HS-5 (cell line): ENCODE measurements at regions not wholly inside any gene's neighbourhood (a gene's known extent, or its start where the extent isn't known, plus 50 kb on each side); places are given as distances from the start of the nearest gene placed in this dataset.
A peak's percentile ranks its signal among the peaks of the same experiment; 100 is the strongest.

Source experiments
- DNase-seq: peaks from one replicate; pipeline ENCODE4 v3.0.0-alpha.2; 2012; ENCODE audit warnings: low read depth

DNA sequence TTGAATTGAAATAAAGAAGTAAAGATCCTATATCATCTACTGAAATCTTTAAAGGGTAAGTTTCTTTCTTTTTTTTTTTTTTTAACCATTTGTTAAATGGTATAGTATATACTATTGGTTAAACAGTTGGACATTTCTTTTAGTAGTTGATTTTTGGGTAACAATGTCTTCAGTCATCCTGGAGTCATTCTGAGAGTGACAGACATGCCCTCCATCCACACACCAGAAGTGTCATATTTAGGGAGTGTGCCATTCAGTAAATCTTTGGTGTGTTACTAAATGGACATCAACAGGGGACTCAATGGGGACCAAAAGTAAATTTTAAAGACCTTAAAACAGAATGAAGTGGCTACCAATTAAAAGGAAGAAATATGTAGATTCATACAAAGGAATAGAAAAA is 50.8 kb upstream of the SLC39A10 start:
- DNase-seq = no peak

DNA sequence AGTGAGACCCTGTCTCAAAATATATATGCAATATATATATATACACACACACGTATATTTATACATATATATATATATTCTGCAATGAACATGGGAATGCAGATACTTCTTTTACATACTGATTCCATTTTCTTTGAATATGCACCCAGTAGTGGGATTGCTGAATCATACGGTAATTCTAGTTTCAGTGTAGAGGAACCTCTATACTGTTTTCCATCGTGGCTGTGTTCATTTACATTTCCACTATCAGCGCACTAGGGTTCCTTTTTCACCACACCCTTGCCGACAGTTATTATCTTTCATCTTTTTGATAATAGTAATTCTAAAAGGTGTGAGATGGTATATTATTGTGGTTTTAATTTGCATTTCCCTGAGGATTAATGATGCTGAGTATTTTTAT is 52.3 kb upstream of the SLC39A10 start:
- DNase-seq = no peak

DNA sequence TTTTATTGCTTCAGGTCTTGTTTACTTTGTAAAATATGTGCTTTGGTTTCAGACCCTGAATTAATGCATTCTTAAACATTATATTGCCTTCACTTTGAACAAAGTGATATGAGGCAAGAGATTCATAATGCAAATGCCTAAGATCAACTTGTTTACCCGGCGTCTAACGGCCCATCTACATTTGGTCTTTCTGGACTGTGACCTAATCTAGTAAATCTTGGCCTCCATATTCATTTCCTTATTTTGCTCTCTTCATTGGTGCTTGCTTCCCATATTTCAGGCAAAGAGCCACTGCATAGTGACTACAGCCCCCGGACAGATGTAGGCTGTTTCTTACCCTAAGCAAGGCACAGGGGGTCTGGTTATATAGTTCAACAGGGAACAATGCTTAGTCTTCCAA is 53.0 kb upstream of the SLC39A10 start:
- DNase-seq = no peak

DNA sequence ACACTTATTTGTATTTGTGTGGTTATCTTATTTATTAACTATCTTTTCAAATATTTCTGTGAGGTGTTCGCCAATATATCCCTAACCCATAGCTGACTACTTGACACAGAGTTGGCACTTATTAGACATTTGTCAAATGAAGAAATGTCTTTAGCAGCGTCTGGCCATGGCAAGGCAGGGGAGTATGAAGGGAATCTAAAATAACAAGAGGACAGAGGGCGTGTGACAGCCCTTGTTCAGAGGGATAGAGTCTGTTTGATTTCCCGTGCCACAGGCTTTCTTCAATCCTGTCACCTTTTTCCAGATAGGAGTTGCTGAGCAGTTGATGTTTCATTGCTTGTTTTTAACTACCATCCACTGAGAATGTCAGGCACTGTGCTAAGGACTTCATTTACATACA is 53.6 kb upstream of the SLC39A10 start:
- no peak for DNase-seq

DNA sequence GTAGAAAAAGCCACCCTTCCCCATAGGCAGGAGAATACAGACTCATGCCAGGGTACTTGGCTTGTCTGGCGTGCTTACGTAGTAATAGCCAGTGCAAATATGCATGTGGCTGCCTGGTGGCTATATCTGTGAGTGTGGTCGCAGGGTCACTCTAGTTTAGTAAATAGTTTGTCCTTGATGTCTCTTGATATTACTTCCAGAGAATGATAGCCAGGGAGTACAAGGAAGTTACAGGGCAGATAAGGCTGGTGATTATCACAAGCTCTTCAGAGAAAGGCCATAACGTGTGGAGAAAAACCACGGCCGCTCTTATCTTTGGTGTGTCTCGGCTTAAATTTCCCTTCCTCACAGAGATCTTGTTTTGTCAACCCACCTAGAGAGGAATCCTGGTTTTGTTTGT is 54.3 kb upstream of the SLC39A10 start:
- no peak for DNase-seq

DNA sequence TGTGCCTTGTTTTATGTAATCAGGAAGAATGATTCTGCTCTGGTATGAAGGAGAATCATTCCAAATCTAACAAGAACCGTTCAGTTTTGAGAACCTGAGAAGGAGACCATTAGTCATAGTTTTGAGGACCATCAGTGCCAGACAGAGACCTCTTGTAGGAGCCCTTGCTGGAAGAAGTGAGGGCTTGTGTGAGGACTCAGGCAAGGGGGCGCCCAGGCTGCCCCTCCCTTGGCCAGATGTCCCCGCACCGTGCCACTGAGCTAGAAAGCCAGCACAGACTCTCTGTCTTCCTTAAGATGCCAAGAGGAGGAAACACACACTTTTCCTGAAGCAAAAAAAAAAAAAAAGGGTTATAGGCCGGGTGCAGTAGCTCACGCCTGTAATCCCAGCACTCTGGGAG is 55.7 kb upstream of the SLC39A10 start:
- no peak for DNase-seq

DNA sequence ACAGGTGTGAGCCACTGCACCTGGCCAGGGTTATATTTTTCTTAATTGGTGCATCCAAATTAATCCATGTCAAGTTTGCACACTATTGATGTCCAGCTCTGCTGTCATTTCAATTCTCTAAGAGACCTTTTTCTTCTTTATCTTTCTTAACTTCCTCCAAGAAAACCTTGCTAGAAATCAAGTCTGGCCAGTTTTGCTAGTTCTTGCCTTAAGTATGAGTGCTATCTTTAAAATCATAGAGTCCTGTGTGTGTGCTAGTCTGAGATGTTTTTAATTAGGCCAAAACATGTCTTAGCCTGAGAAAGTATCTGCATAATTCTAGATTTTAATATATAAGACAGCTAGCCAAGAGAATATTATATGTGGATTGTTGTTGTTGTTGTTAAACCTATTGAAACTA is 56.2 kb upstream of the SLC39A10 start:
- DNase-seq = no peak

DNA sequence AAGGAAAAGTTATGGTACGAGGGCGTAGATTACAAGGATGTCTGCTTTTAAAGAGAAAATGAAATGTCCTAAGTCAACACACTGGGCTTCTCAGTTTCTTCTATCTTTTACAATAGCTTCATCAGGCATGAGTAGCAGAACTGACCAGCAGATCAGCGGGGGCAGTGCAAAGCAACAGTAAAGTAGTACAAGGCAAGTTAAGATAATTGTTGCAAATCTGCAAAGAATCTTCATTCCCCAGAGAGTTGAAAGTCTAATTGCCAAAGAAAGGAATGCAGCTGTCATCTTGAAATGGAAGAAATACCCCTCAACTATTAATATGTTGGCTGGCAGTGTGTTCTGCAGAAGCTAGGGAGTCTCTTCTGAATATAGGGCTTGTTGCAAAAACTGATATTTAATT is 60.2 kb upstream of the SLC39A10 start:
- no peak for DNase-seq

DNA sequence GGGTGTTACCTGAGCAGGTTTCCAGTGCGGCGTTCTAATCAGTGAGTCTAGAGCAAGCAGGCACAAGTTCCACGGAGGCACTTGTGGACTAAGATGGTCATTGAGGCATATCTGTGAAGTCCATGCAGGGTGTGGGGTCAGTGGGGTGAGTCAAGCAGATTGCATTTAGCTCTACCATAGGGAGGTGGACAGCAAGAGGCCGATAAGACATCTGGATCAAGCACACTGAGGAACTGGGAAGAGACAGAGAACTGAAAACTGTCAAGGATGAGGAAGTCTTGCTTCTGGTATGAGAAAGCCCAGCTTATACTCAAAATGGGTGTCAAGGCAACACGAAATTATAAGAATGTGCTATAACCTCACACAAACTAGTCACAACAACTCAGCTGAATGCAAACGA is 61.2 kb upstream of the SLC39A10 start:
- no peak for DNase-seq

DNA sequence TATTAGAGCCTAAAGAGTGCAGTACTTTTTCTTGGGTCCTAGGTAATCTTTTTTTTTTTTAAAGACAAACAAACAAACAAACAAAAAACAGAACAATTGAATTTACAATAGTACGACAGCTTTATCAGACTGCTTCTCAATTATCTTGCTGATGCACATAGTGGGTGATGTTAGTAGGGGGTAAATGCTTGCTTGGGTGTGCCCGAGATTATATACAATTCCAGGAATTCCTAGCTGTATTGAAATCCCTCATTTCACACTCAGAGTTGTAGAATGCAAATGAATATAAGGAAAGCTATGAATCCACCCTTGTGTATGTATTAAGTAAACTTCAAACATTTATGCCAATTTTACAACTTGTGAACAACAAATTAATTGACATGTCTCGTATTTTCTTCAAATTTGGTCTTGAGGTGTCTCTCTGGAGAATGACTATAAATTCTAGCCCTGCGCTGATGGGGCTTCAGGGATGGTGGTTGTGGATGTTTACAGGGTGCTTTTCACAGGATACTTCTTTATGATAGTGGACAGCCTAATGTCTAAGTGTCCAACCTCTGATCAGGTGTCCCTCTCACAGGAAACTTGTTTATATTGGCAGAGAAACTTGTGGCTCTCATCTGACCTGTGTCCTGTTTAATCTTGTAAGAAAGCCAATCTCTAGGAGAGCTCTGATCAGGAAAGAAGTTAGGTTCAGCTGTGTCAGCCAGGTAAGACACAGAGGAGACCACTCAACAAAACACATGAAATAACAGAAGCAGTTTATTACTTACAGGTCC is 61.9 kb upstream of the SLC39A10 start:
- no peak for DNase-seq

DNA sequence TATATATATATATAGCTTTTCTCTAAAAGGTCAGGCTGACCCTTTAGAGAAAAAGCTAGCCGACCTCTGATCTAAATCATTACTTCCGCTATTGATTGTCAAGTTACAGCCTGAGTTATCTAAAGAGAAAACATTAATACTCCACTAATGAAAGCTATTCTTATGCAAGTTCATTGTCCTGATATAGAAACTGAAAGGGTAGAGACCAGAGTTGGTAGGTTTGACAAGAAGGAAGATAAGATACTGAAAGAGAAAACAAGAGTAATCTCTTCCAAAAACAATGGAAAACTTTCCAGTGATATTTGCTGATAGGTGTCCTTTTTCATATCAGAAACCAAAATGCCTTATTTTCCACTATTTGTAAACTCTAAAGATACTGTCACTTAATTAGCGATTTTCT is 62.8 kb upstream of the SLC39A10 start:
- DNase-seq = no peak

DNA sequence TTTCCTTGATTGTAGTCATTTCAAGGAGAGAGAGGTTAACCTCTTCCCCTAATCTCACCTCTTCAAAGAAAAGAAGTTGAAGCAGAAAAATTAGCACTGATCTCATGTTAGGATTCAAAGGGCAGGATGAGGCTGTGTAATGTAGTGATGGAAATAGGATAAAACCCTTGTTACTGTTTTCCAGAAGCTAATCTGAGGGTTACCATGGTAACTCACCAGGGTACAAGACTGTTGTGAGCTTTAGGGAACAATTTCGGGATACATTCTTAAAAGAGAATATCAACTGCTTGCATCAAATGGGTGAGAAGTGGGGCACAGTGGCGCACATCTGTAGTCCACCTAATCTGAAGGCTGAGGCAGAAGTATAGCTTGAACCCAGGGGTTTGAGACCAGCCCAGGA is 64.9 kb upstream of the SLC39A10 start:
- no peak for DNase-seq

DNA sequence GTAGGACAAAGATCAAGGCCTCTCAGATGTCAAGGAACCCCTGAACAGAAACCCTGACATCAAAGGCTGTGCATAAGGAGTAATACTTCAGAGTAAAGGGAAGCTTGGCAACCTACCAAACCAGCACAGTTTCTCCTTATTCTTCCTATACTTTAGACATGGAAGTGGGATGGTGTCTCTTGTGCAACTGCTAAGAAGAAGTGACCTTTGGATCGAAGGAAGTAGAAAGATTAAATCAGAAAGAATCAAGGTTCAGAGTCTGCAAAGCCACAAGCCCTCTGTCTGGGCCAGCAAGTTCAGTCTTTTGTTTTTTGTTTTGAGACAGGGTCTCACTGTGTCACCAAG is 66.2 kb upstream of the SLC39A10 start:
- DNase-seq = no peak

DNA sequence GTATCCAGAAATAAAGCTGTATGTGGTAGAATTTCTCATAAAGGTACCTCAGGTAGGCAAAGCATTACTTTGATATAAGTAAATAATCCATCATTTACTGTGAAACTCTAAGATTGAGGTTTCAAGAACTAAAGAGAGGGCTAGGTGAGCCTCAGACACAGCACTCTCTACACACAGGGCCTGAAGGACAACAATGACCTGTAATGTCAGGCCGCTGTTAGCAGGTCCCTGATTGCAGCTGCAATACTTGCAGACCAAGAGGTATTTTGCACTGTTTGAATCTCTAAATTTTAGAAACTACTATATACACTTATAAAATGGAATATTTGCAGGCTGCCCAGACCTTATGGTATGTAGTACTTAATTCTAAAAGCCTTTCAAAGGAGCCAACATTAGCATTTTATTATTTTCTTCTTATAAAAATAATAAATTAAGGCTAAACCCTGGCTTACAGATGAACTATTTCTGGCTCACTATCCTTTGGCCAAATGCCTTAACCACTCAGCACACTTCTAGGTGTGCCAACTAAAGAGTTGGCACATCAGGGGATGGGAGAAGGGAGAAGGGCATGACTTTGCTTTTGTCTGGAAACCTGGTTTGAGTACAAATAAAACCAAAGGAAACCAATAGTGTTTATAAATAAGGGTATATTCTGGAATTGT is 66.7 kb upstream of the SLC39A10 start:
- no peak for DNase-seq

DNA sequence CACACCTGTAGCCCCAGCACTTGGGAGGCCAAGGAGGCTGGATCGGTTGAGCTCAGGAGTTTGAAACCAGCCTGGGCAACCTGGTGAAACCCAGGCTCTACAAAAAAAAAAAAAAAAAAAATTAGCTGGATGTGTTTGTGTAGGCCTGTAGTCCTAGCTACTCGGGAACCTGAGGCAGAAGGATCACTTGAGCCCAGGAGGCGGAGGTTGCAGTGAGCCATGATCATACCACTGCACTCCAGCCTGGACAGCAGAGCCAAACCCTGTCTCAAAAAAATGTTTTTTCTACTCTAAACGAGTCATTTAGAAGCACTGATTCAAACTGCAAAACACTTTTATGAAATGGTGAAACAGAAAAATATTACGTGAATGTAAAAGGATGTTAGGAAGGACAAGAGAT is 69.1 kb upstream of the SLC39A10 start:
- no peak for DNase-seq

DNA sequence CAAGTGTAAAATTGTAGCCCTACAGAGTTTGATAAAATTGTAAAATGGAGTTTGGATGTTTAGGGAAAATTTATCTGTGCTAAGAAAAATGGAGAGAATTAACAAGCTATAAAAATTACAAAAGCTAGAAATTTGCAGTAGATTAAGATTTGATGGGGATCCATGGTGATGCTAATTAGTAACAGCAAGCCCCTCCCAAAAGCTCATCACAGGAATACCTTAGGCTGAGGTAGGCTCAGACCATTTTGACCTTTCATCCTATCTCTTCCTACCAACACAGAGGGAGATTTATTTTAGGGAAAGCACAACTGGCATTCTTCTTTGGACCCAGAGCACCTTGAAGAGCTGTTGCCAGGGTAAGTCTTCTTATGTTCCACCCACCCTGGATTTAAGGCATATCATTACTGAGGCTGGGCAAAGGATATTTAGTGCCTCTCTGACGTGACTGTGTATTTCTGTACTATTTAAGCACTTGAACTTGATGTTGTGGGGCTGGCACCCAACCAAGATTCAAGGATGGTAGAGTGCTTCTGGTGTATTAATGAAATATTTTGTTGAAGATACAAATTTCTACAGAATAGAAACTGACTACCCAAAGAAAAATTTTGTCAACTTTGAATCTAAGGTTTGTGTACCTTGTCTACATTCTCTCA is 70.8 kb upstream of the SLC39A10 start:
- no peak for DNase-seq

DNA sequence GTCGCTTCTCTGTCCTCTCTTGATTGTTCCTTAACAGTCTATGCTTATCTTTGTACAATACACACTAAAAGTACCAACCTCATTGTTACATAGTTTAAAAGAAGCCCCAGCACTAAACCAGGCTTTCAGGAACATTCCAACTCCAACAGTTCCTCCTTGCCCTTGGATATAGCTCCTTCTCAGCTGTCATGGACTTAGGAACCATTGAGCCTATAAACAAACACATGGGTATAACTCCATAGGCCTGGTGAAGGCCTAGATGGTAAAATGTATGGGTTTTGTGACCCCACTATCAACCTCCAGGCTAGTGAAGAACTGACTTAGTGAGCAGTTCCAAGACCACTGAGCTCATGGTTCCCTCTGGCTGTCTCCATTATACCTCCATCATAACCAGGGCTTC is 74.8 kb upstream of the SLC39A10 start:
- no peak for DNase-seq

DNA sequence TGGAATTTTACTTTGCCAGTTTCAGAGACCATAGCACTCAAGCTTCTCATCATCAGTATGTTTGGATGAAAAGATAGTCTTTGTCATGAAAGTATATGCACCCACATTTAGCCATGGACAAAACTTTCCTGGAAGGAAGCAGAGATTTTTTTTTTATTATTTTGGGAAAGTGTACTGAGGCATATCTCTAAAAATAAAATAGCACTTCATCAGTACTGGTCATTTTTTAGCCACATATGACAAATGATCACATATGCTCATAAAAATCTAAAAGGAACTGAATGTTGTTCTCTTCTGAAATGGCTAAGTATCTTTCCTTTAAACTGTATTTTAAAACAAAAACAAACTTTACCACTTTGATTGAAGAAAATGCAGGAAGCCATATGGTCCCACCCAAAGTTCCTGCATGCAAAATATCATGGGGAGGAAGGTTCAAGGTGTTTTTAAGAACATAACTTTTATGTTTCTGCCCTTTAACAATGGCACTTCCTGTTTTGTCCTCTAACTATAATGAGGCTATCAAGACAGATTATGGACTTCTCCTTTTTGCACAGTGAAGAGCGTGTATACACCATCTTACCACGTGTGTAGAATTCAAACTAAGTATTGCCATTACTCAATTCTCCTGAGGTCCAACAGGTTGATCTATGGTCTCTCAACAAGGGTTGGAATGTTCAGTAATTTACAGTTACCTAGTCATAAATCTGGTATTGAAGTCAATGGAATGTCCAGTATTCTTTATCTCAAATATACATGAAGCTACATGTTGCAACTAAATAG is 77.1 kb upstream of the SLC39A10 start:
- no peak for DNase-seq

DNA sequence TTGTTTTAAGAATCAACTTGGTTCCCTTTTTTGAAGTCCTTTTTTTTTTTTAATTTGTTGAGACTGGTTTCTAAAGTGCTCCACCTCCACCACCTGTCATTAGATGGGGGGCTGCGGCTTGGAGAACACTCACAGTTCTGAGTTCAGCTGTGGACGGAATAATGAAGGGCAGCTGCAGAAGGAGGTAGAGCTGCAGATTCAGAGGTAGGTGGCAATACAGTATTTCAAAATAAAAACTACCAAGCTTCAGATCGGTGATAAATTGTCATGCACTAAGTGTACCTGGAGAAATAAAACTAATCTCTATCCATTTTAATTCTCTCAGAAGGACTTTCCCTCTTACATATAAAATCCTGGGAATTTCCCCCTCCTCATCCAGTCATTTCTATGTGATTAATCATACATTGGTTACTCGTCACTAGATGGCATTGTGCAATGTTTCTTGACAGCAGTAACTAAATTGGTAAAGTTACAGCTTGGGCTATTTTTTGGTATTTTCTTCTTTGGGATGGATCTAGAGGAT is 81.1 kb upstream of the SLC39A10 start:
- peak; percentile 83 for DNase-seq

DNA sequence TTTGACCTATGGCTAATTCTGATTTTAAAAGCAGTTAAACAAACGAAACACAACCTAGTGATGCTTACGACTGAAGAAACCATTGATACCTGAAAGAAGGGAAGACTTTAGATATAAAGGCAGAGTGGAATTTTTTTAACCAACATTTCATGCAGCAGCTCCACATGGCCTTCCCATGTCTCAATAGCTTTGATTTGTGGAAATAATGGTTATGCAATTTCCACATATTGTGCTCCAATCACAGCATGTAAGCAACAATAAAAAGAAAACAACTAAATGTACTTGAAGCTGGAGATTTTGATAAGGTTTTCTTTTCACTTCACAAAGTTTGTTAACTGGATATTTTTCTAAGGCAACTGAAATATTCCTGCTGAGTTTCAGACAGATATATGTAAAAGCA is 82.0 kb upstream of the SLC39A10 start:
- no peak for DNase-seq

DNA sequence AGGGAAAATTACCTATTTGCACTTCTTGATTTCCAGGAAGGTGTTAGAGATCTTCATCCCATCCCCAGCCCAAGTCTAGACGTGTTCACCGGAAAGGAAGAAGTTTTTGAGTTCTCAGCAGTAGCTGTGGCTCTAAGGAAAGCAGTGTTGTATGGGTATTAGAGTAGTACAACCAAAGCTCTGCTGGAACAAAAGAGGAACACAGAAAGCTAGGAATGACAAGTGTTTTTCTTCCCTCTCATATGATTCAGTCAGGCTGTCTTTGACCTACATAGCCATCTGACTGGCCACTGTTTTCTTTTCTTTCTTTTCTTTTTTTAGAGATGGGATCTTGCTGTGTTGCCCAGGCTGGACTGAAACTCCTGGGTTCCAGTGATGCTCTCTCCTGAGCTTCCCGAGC is 82.7 kb upstream of the SLC39A10 start:
- DNase-seq = no peak

DNA sequence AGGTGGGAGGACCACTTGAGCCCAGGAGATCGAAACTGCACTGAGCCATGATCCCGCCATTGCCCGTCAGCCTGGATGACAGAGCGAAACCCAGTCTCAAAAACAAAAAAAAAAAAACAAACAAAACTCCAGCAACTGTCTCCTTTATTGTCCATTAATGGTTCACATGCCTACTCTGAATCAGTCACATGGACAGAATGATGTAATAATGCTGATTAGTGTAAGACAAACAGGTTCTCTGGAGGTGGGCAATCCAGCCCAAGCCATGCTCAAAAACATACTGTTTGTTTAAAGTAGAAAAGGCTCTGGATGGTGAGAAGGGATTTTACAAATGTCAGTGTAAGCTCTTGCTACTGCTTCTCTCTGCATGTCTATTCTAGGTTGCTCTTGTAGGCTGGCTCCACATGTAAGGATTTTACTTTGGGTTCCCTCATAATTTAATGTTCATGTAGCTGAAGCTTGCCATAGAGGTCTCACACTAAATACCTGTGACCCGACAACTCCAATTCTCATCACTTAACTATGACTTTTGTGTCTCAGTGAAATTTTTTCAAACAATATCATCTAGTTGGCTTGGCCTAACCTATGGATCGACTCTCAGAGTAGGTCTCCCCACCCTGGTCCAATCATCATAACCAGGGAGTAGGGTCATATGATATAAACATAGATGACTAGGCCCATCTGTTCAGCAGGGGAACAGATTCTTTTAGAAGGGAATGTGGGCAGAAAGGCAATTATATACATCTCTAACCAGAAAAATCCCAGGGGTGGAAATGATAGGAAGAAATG is 83.9 kb upstream of the SLC39A10 start:
- DNase-seq = no peak
